Smooth muscle cell (in vitro differentiated cells): ENCODE measurements at regions not wholly inside any gene's neighbourhood (a gene's known extent, or its start where the extent isn't known, plus 50 kb on each side); places are given as distances from the start of the nearest gene placed in this dataset.

ENCODE experiments used
- DNase-seq: peaks from one replicate; lab custom pipeline; 2025; ENCODE audit not compliant: unreplicated experiment; lab: John Stamatoyannopoulos, UW
- H2AFZ ChIP-seq: fragments of 200-600 bp; sonication (generic); 2 replicates; pipeline ENCODE4 v1.6.0; 2016; ENCODE audit warnings: antibody characterized with exemption, low read depth, mild to moderate bottlenecking
- H3F3A ChIP-seq: fragments of 200-600 bp; sonication (generic); 2 replicates; pipeline ENCODE4 v1.6.0; 2017; ENCODE audit warnings: antibody characterized with exemption, low read depth
- H3K27ac ChIP-seq: fragments of 200-600 bp; sonication (generic); 2 replicates; pipeline ENCODE4 v1.5.1; 2016; ENCODE audit warnings: low read depth, mild to moderate bottlenecking
- H3K27me3 ChIP-seq: fragments of 200-600 bp; sonication (generic); 2 replicates; pipeline ENCODE4 v1.6.1; 2016; ENCODE audit warnings: low read depth, mild to moderate bottlenecking
- H3K36me3 ChIP-seq: fragments of 200-600 bp; sonication (generic); 2 replicates; pipeline ENCODE4 v1.5.1; 2016; ENCODE audit warnings: low read depth
- H3K4me1 ChIP-seq: fragments of 200-600 bp; sonication (generic); 2 replicates; pipeline ENCODE4 v1.5.1; 2016; ENCODE audit warnings: low read depth
- H3K4me2 ChIP-seq: fragments of 200-600 bp; sonication (generic); 2 replicates; pipeline ENCODE4 v1.6.0; 2016; ENCODE audit warnings: mild to moderate bottlenecking
- H3K4me3 ChIP-seq: fragments of 200-600 bp; sonication (generic); 2 replicates; pipeline ENCODE4 v1.5.1; 2016; ENCODE audit warnings: mild to moderate bottlenecking
- H3K79me2 ChIP-seq: fragments of 200-600 bp; sonication (generic); 2 replicates; pipeline ENCODE4 v1.6.0; 2016; ENCODE audit warnings: low read depth, mild to moderate bottlenecking
- H3K9ac ChIP-seq: fragments of 200-600 bp; sonication (generic); 2 replicates; pipeline ENCODE4 v1.6.0; 2016; ENCODE audit warnings: low read depth
- H3K9me3 ChIP-seq: fragments of 200-600 bp; sonication (generic); replicated peaks from 2 replicates; pipeline ENCODE4 v1.5.1; 2016; ENCODE audit warnings: low read depth
- H4K20me1 ChIP-seq: fragments of 200-600 bp; sonication (generic); 2 replicates; pipeline ENCODE4 v1.6.0; 2016; ENCODE audit warnings: low read depth
- WGBS: methylation state at CpG from one replicate; pipeline ENCODE4 v1.1.7; 2016; ENCODE audit warnings: low lambda C conversion rate; 5-methylcytosine and 5-hydroxymethylcytosine counted together
- TF ChIP-seq, protein P1 (sequence below): fragments of 200-600 bp; sonication (generic); IDR thresholded peaks from 2 replicates; pipeline ENCODE4 v1.5.1; 2017; ENCODE audit warnings: borderline replicate concordance, mild to moderate bottlenecking, antibody characterized with exemption; ENCODE audit not compliant: insufficient read depth, poor library complexity, severe bottlenecking

DNA sequence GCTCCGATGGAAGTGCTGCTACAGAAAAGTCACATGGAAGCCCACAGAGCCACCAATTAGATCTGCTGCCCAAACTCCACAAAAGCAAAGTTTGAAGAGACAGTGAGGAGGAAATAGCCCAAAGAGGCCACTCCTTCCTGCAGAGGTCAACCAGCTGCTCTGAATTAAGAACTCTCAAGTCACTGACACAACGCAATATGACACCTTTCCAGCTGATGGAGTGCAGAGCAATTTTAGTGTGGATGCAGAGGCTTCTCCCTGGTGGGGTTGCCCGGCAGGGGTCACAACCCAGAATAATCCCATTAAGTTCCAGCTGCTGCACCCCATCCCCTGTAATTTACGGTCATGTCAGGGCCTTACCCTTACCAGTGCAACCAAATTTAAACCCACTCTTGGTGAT is 361.9 kb upstream of the JARID2 start:
- H3K9me3 ChIP-seq, result no peaks in the 10 kb centered on the region
- no peak overlapping the region for H3K4me2 ChIP-seq
- no peaks in the 10 kb centered on the region for H3K36me3 ChIP-seq
- H3K27me3 ChIP-seq, result no peaks in the 10 kb centered on the region
- H3K27ac ChIP-seq, result no peak overlapping the region
- peaks cover 22% of the 10 kb centered on the region for H3K4me1 ChIP-seq
- H3F3A ChIP-seq, result no peaks in the 10 kb centered on the region
- no peak overlapping the region for H3K4me3 ChIP-seq
- DNase-seq, result no peak
- no peak overlapping the region for H3K9ac ChIP-seq
- H4K20me1 ChIP-seq, result no peaks in the 10 kb centered on the region
- no peak overlapping the region for H2AFZ ChIP-seq
- 56% methylated on average over 4 of the region's 4 CpGs for WGBS
- TF ChIP-seq, protein P1, sequence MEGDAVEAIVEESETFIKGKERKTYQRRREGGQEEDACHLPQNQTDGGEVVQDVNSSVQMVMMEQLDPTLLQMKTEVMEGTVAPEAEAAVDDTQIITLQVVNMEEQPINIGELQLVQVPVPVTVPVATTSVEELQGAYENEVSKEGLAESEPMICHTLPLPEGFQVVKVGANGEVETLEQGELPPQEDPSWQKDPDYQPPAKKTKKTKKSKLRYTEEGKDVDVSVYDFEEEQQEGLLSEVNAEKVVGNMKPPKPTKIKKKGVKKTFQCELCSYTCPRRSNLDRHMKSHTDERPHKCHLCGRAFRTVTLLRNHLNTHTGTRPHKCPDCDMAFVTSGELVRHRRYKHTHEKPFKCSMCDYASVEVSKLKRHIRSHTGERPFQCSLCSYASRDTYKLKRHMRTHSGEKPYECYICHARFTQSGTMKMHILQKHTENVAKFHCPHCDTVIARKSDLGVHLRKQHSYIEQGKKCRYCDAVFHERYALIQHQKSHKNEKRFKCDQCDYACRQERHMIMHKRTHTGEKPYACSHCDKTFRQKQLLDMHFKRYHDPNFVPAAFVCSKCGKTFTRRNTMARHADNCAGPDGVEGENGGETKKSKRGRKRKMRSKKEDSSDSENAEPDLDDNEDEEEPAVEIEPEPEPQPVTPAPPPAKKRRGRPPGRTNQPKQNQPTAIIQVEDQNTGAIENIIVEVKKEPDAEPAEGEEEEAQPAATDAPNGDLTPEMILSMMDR, result no peak
- no peaks in the 10 kb centered on the region for H3K79me2 ChIP-seq

DNA sequence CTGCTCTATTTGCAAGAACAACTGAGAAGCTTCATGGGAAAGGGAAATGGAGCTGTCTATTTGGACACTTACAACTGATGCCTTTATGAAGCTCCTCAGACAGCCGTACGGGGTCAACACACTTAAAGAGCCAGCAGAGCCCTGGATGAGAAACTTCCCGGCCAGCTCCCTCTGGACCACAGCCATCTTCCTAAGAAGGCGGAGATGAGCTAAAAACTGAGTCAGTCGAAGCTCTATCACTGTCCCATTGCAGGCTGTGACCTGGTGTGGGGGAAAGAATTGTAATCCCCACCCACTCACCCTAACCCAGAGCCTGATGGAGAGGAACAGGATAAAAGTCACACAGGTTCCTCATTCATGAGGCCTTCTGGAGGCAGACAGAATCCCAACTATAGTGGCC is 360.4 kb upstream of the JARID2 start:
- no peak overlapping the region for H2AFZ ChIP-seq
- no peaks in the 10 kb centered on the region for H3K36me3 ChIP-seq
- no peak for DNase-seq
- 67% methylated on average over 5 of the region's 5 CpGs for WGBS
- H3K79me2 ChIP-seq, result no peaks in the 10 kb centered on the region
- no peaks in the 10 kb centered on the region for H4K20me1 ChIP-seq
- H3K4me1 ChIP-seq, result peaks cover 17% of the 10 kb centered on the region
- no peak overlapping the region for H3K27ac ChIP-seq
- no peak overlapping the region for H3K4me3 ChIP-seq
- H3K9ac ChIP-seq, result no peak overlapping the region
- H3K27me3 ChIP-seq, result no peaks in the 10 kb centered on the region
- no peak overlapping the region for H3K4me2 ChIP-seq
- H3K9me3 ChIP-seq, result no peaks in the 10 kb centered on the region
- TF ChIP-seq, protein P1, result no peak
- no peaks in the 10 kb centered on the region for H3F3A ChIP-seq

DNA sequence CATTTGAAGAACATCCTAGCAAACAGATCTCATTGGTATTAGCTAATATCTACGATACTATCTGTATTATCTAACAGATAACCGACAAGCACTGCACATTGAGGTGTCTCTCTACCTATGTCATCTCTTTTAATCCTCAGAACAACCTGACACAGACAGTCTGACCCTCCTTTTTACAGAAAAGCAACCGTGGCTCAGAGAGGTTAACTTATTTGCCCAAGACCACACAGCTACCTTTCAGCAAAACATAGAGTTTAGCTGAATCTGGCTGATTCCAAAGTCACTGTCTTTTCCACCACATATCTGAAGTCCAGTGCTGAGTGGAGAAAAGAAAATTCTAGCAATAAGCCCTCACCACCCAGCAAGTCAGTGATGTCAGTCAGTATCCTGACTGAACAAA is 358.7 kb upstream of the JARID2 start:
- H3K79me2 ChIP-seq, result no peaks in the 10 kb centered on the region
- no peak for DNase-seq
- TF ChIP-seq, protein P1, result no peak
- peaks cover 5% of the 10 kb centered on the region for H3K4me1 ChIP-seq
- WGBS, result 92% methylated on average over 3 of the region's 3 CpGs
- H3F3A ChIP-seq, result no peaks in the 10 kb centered on the region
- H3K27me3 ChIP-seq, result no peaks in the 10 kb centered on the region
- no peak overlapping the region for H3K27ac ChIP-seq
- no peak overlapping the region for H3K4me2 ChIP-seq
- no peaks in the 10 kb centered on the region for H3K36me3 ChIP-seq
- no peak overlapping the region for H2AFZ ChIP-seq
- H3K9ac ChIP-seq, result no peak overlapping the region
- no peaks in the 10 kb centered on the region for H3K9me3 ChIP-seq
- H4K20me1 ChIP-seq, result no peaks in the 10 kb centered on the region
- no peak overlapping the region for H3K4me3 ChIP-seq

DNA sequence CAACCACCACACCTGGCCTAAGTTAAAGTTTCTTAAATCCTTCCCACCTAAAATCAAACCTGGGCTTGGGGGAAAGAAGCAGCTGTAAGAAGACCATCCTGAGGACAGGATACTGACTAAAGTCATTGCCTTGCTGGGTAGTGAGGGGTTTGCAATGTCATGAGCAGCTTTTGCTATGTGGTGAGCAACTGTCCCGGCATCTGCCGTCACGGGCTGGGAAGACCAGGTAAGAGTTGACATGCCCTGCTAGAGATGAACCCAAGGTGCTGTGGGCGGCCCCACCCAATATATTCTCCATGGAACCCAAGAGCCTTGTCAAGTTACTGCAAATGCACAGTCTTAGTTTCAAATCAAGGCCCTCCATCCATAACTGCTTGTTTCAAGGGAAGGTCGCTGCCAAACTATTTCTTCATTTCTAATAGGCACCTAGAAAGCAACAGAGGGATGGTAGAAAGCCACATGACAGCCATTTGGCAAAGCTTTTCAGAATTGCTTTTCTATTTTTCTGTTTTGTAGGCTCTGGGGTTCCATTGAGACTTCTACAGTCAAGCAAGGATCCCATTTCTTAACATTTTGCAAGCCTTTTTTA is 357.8 kb upstream of the JARID2 start:
- Histone ChIP-seq H3K79me2 (no peaks in the 10 kb centered on the region), H3K9ac (no peak overlapping the region), H3K27me3 (no peaks in the 10 kb centered on the region), H3K4me1 (no peaks in the 10 kb centered on the region), H3K36me3 (no peaks in the 10 kb centered on the region), H2AFZ (no peak overlapping the region), H4K20me1 (no peaks in the 10 kb centered on the region), H3F3A (no peaks in the 10 kb centered on the region), H3K4me3 (no peak overlapping the region), H3K27ac (no peak overlapping the region), H3K9me3 (no peaks in the 10 kb centered on the region), H3K4me2 (no peak overlapping the region)
- TF ChIP-seq, protein P1, result no peak
- WGBS, result 94% methylated on average over 5 of the region's 5 CpGs
- no peak for DNase-seq
